IMR-90 (cell line): ENCODE measurements at regions not wholly inside any gene's neighbourhood (a gene's known extent, or its start where the extent isn't known, plus 50 kb on each side); places are given as distances from the start of the nearest gene placed in this dataset.

Experiments used
- ATAC-seq: fragments of 200-7000 bp; cut with Tn5 transposase; 2 replicates; pipeline ENCODE4 v1.9.1; 2020; ENCODE audit warnings: low read depth, mild to moderate bottlenecking, moderate library complexity
- BruUV-seq: library from RNA; stranded (reverse); fragments of 400-500 nt; replicated peaks from 2 replicates; lab custom pipeline; 2021; lab: Mats Ljungman, UMichigan
- CTCF ChIA-PET: fragments of 300-600 bp; formaldehyde crosslinking; extraction: SDS; loops from one replicate; lab custom pipeline; 2021; ENCODE audit warnings: antibody characterized with exemption; lab: Yijun Ruan, JAX
- POLR2A ChIA-PET: fragments of 300-600 bp; sonication (Branson Sonifier 250); formaldehyde crosslinking; loops from one replicate; lab custom pipeline; 2022; ENCODE audit warnings: antibody characterized with exemption; ENCODE audit not compliant: unreplicated experiment; lab: Charles Lee
- DNase-seq: peaks from one replicate; pipeline ENCODE4 v3.0.0; 2013
- H2AFZ ChIP-seq: replicated peaks from 2 replicates; pipeline ENCODE3; 2013; ENCODE audit warnings: low read length, mild to moderate bottlenecking; ENCODE audit not compliant: poor library complexity
- H2AK5ac ChIP-seq: 2 replicates; pipeline ENCODE4 v1.6.1; 2013; ENCODE audit warnings: low read depth, low read length, inconsistent platforms
- H2AK9ac ChIP-seq: replicated peaks from 2 replicates; pipeline ENCODE3; 2013; ENCODE audit warnings: mild to moderate bottlenecking, low read depth, low read length, moderate library complexity; ENCODE audit not compliant: poor library complexity
- H2BK120ac ChIP-seq: 2 replicates; pipeline ENCODE4 v1.6.1; 2013; ENCODE audit warnings: low read depth, low read length, inconsistent platforms
- H2BK15ac ChIP-seq: 3 replicates; pipeline ENCODE4 v1.6.1; 2013; ENCODE audit warnings: low read depth, low read length, inconsistent platforms
- H2BK20ac ChIP-seq: 2 replicates; pipeline ENCODE4 v1.6.1; 2013; ENCODE audit warnings: low read depth, mild to moderate bottlenecking, inconsistent platforms, low read length, moderate library complexity
- H2BK5ac ChIP-seq: 2 replicates; pipeline ENCODE4 v1.6.1; 2013; ENCODE audit warnings: mild to moderate bottlenecking, low read depth, low read length, inconsistent platforms; ENCODE audit not compliant: poor library complexity, severe bottlenecking
- H3K14ac ChIP-seq: replicated peaks from 2 replicates; pipeline ENCODE4 v1.6.1; 2013; ENCODE audit warnings: low read depth, low read length, inconsistent platforms
- H3K18ac ChIP-seq: 2 replicates; pipeline ENCODE4 v1.6.1; 2013; ENCODE audit warnings: low read depth, low read length, control low read depth
- H3K23ac ChIP-seq: 2 replicates; pipeline ENCODE4 v1.6.1; 2013; ENCODE audit warnings: low read depth, low read length, inconsistent platforms
- H3K27ac ChIP-seq: 2 replicates; pipeline ENCODE4 v1.5.1; 2013; ENCODE audit warnings: mild to moderate bottlenecking, control low read depth, low read length; ENCODE audit not compliant: insufficient read depth
- H3K27me3 ChIP-seq: 2 replicates; pipeline ENCODE4 v1.6.1; 2013; ENCODE audit warnings: low read length; ENCODE audit not compliant: control insufficient read depth, insufficient read depth
- H3K36me3 ChIP-seq: 2 replicates; pipeline ENCODE4 v1.6.1; 2013; ENCODE audit warnings: low read length, mixed read lengths; ENCODE audit not compliant: control insufficient read depth, insufficient read depth
- H3K4ac ChIP-seq: 2 replicates; pipeline ENCODE4 v1.6.1; 2013; ENCODE audit warnings: low read depth, low read length, inconsistent platforms
- H3K4me1 ChIP-seq: 2 replicates; pipeline ENCODE4 v1.6.1; 2013; ENCODE audit warnings: low read length, mixed read lengths; ENCODE audit not compliant: control insufficient read depth, insufficient read depth
- H3K4me2 ChIP-seq: 2 replicates; pipeline ENCODE4 v1.6.1; 2013; ENCODE audit warnings: low read depth, mild to moderate bottlenecking, control low read depth, low read length, moderate library complexity
- H3K4me3 ChIP-seq: 2 replicates; pipeline ENCODE4 v1.5.1; 2013; ENCODE audit warnings: low read depth, mild to moderate bottlenecking, control low read depth, low read length, moderate library complexity; ENCODE audit not compliant: insufficient read depth
- H3K56ac ChIP-seq: 2 replicates; pipeline ENCODE4 v1.6.1; 2013; ENCODE audit warnings: low read length, inconsistent platforms; ENCODE audit not compliant: insufficient read depth; ENCODE audit errors: extremely low read depth
- H3K79me1 ChIP-seq, 2 experiments: 2 replicates each; pipeline ENCODE4 v1.6.1; 2013; ENCODE audit warnings: low read length in 2 of 2, inconsistent platforms in 1 of 2, low read depth in 1 of 2
- H3K9ac ChIP-seq: 2 replicates; pipeline ENCODE4 v1.6.1; 2013; ENCODE audit warnings: low read depth, low read length, control low read depth
- H3K9me1 ChIP-seq: 2 replicates; pipeline ENCODE4 v1.6.1; 2013; ENCODE audit warnings: low read length, inconsistent platforms; ENCODE audit not compliant: insufficient read depth
- H3K9me3 ChIP-seq: 2 replicates; pipeline ENCODE4 v1.6.1; 2013; ENCODE audit warnings: low read length; ENCODE audit not compliant: control insufficient read depth, insufficient read depth
- H4K20me1 ChIP-seq: 2 replicates; pipeline ENCODE4 v1.6.1; 2013; ENCODE audit warnings: low read length, inconsistent platforms; ENCODE audit not compliant: insufficient read depth
- H4K5ac ChIP-seq: 2 replicates; pipeline ENCODE4 v1.6.1; 2013; ENCODE audit warnings: mild to moderate bottlenecking, low read depth, low read length, control low read depth
- H4K8ac ChIP-seq, 2 experiments: 2 replicates each; pipeline ENCODE4 v1.6.1; 2013; ENCODE audit warnings: low read depth in 2 of 2, low read length in 2 of 2, control low read depth in 1 of 2, inconsistent platforms in 1 of 2
- H4K91ac ChIP-seq: 2 replicates; pipeline ENCODE4 v1.6.1; 2013; ENCODE audit warnings: low read depth, low read length, inconsistent platforms; ENCODE audit not compliant: insufficient read depth
- CHD1 ChIP-seq: IDR thresholded peaks from 2 replicates; pipeline ENCODE4 v1.6.1; 2012; ENCODE audit warnings: low read depth, low read length, improper control_type of control experiment
- MAFK ChIP-seq: IDR thresholded peaks from 2 replicates; pipeline ENCODE4 v1.6.1; 2012; ENCODE audit warnings: low read depth, low read length, improper control_type of control experiment
- MXI1 ChIP-seq: IDR thresholded peaks from 2 replicates; pipeline ENCODE4 v1.6.1; 2012; ENCODE audit warnings: low read depth, mild to moderate bottlenecking, low read length, moderate library complexity, borderline replicate concordance
- NFE2L2 ChIP-seq: fragments of 150-350 bp; IDR thresholded peaks from 2 replicates; pipeline ENCODE4 v1.6.1; 2016; ENCODE audit warnings: low read depth, mild to moderate bottlenecking, low read length
- POLR2A ChIP-seq: IDR thresholded peaks from 2 replicates; pipeline ENCODE4 v1.6.1; 2012; ENCODE audit warnings: mild to moderate bottlenecking, low read depth, low read length
- RCOR1 ChIP-seq: IDR thresholded peaks from 2 replicates; pipeline ENCODE4 v1.6.1; 2012; ENCODE audit warnings: mild to moderate bottlenecking, low read length, improper control_type of control experiment; ENCODE audit not compliant: insufficient replicate concordance
- RFX5 ChIP-seq: IDR thresholded peaks from 2 replicates; pipeline ENCODE4 v1.8.0; 2012; ENCODE audit warnings: low read depth, mild to moderate bottlenecking, low read length, moderate library complexity
- WGBS, 2 experiments: methylation state at CpG; one replicate each; pipeline versions ENCODE4 v1.1.5 to v1.1.7; 2013; ENCODE audit warnings: missing lambda C conversion rate in 2 of 2; ENCODE audit not compliant: insufficient read length in 1 of 2; ENCODE audit errors: extremely low coverage in 2 of 2; 5-methylcytosine and 5-hydroxymethylcytosine counted together
- dilution Hi-C: fragments of 300-500 bp; cut with HindIII; formaldehyde crosslinking; loops from one replicate; pipeline ENCODE4 v1.14.3; 2018; ENCODE audit warnings: low sequenced_read_pairs; ENCODE audit not compliant: unreplicated experiment
- in situ Hi-C: fragments of 300-500 bp; cut with MboI; formaldehyde crosslinking; loops from 3 replicates; pipeline ENCODE4 v1.14.3; 2019; ENCODE audit warnings: low sequenced_read_pairs, inconsistent platforms, mixed read lengths
- intact Hi-C: fragments of 100-400 bp; cut with micrococcal nuclease; formaldehyde crosslinking; loops from 2 replicates; pipeline ENCODE4 v1.10.0; 2022
- TF ChIP-seq, protein P1 (sequence below): fragments of 150-350 bp; IDR thresholded peaks from 2 replicates; pipeline ENCODE4 v1.6.1; 2017; ENCODE audit warnings: mild to moderate bottlenecking, antibody characterized with exemption, low read length, low read depth
- TF ChIP-seq, protein P2 (sequence below): conservative IDR thresholded peaks from 2 replicates; pipeline ENCODE4 v1.5.1; 2012; ENCODE audit warnings: mild to moderate bottlenecking, low read depth, low read length, improper control_type of control experiment

DNA sequence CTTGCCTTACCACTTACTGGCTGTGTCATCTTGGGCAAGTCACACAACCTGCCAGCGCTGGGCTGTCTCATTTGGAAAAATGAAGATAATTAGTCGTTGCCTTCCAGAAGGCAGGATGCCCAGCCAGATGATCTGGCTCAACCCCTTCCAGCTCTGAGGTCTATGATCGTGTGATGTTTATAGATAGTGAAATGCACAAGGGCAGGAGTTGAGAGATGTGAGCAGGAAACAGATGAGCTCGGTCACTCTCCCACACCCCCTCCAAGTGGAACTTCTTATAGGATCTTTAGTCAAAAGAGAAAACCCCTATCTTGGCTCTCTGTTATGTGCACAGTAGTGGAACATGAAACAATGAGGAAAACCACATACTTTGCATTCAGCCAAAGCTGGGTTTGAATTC lies 336.8 kb upstream of the PPARGC1A start:
- WGBS, 2 experiments: no CpG with 5 or more reads among the region's 4 CpGs
- Histone ChIP-seq H3K4me2 (peak overlapping the region; percentile 4; the same call in 1 of the 2 replicates), H3K14ac (no peak overlapping the region), H3K4me1 (peaks cover 9% of the 10 kb centered on the region), H4K20me1 (no peaks in the 10 kb centered on the region), H3K4ac (0 out of 2 replicates have a peak overlapping the region, but pooled peaks have one; percentile 13), H3K23ac (no peak overlapping the region), H4K5ac (no peak overlapping the region; the same call in 1 of the 2 replicates), H3K56ac (no peak overlapping the region), H2AK9ac (no peak overlapping the region), H2BK15ac (no peak overlapping the region), H2AK5ac (no peak overlapping the region), H3K27me3 (no peaks in the 10 kb centered on the region), H2BK120ac (0 out of 2 replicates have a peak overlapping the region, but pooled peaks have one; percentile 33), H4K8ac (0 out of 4 replicates have a peak overlapping the region, but pooled peaks of 1 of the 2 experiments have one; percentile 9), H3K36me3 (no peaks in the 10 kb centered on the region), H3K9me3 (no peaks in the 10 kb centered on the region), H2BK20ac (0 out of 2 replicates have a peak overlapping the region, but pooled peaks have one; percentile 15), H3K18ac (no peak overlapping the region), H3K79me1 (no peaks in the 10 kb centered on the region), H3K9me1 (no peaks in the 10 kb centered on the region), H3K4me3 (no peak overlapping the region), H4K91ac (no peak overlapping the region), H3K9ac (no peak overlapping the region), H3K27ac (no peak overlapping the region), H2BK5ac (no peak overlapping the region), H2AFZ (no peak overlapping the region)
- peak; percentile 76 for ATAC-seq
- in situ Hi-C loops: no loop called here
- no TSS peak for BruUV-seq
- CTCF ChIA-PET: interaction anchor here (0.6 kb wide), 1 partner anchor 158 kb away, joined by 5 read pairs; no protein-coding TSS in a partner anchor
- TF ChIP-seq, protein P1, sequence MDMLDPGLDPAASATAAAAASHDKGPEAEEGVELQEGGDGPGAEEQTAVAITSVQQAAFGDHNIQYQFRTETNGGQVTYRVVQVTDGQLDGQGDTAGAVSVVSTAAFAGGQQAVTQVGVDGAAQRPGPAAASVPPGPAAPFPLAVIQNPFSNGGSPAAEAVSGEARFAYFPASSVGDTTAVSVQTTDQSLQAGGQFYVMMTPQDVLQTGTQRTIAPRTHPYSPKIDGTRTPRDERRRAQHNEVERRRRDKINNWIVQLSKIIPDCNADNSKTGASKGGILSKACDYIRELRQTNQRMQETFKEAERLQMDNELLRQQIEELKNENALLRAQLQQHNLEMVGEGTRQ: no peak
- no peak for TF ChIP-seq RCOR1
- TF ChIP-seq MXI1: no peak
- TF ChIP-seq, protein P2, sequence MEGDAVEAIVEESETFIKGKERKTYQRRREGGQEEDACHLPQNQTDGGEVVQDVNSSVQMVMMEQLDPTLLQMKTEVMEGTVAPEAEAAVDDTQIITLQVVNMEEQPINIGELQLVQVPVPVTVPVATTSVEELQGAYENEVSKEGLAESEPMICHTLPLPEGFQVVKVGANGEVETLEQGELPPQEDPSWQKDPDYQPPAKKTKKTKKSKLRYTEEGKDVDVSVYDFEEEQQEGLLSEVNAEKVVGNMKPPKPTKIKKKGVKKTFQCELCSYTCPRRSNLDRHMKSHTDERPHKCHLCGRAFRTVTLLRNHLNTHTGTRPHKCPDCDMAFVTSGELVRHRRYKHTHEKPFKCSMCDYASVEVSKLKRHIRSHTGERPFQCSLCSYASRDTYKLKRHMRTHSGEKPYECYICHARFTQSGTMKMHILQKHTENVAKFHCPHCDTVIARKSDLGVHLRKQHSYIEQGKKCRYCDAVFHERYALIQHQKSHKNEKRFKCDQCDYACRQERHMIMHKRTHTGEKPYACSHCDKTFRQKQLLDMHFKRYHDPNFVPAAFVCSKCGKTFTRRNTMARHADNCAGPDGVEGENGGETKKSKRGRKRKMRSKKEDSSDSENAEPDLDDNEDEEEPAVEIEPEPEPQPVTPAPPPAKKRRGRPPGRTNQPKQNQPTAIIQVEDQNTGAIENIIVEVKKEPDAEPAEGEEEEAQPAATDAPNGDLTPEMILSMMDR: no peak
- no peak for TF ChIP-seq MAFK
- no peak for TF ChIP-seq POLR2A
- no peak for TF ChIP-seq NFE2L2
- no peak for TF ChIP-seq CHD1
- TF ChIP-seq RFX5: no peak
- intact Hi-C loops: no loop called here
- DNase-seq: peak; percentile 72
- POLR2A ChIA-PET: no interaction called here
- dilution Hi-C loops: no loop called here
